BE2C (cell line): ENCODE measurements at regions not wholly inside any gene's neighbourhood (a gene's known extent, or its start where the extent isn't known, plus 50 kb on each side); places are given as distances from the start of the nearest gene placed in this dataset.

Experiments
- DNase-seq: peaks from one replicate; pipeline ENCODE4 v3.0.0-alpha.2; 2020
- H3K27me3 ChIP-seq: fragments of 250-450 bp; sonication (Bioruptor Pico); 2 replicates; pipeline ENCODE4 v1.5.1; 2020; ENCODE audit warnings: mild to moderate bottlenecking
- H3K36me3 ChIP-seq: fragments of 250-450 bp; sonication (Bioruptor Pico); 2 replicates; pipeline ENCODE4 v1.5.1; 2020; ENCODE audit warnings: mild to moderate bottlenecking
- H3K4me1 ChIP-seq: fragments of 250-450 bp; sonication (Bioruptor Pico); 2 replicates; pipeline ENCODE4 v1.5.1; 2020
- H3K4me3 ChIP-seq: 2 replicates; pipeline ENCODE4 v1.5.1; 2011; ENCODE audit warnings: low read depth, low read length
- H3K9me3 ChIP-seq: fragments of 250-450 bp; sonication (Bioruptor Pico); 2 replicates; pipeline ENCODE4 v1.5.1; 2020
- CTCF ChIP-seq: IDR thresholded peaks from 2 replicates; pipeline ENCODE4 v1.5.1; 2012; ENCODE audit warnings: mild to moderate bottlenecking, low read depth, low read length

- TF ChIP-seq CTCF = no peak
- no peak overlapping the region for H3K4me3 ChIP-seq
- no peak for DNase-seq
- H3K4me1 ChIP-seq = no peaks in the 10 kb centered on the region
- no peaks in the 10 kb centered on the region for H3K27me3 ChIP-seq
- H3K36me3 ChIP-seq = no peaks in the 10 kb centered on the region
- H3K9me3 ChIP-seq = no peaks in the 10 kb centered on the region
These were observed 96.6 kb upstream of the NXT1 start for GRCh38 chr20:23254034-23254433.

- H3K4me1 ChIP-seq = no peaks in the 10 kb centered on the region
- no peaks in the 10 kb centered on the region for H3K9me3 ChIP-seq
- H3K27me3 ChIP-seq = no peaks in the 10 kb centered on the region
- H3K4me3 ChIP-seq = no peak overlapping the region
- TF ChIP-seq CTCF = no peak
- no peak for DNase-seq
- no peaks in the 10 kb centered on the region for H3K36me3 ChIP-seq
These were observed 97.1 kb upstream of the NXT1 start for GRCh38 chr20:23253524-23253923.

GRCh38 chr20:23251779-23252178, 98.8 kb upstream of the NXT1 start:
- Histone ChIP-seq H3K36me3 (no peaks in the 10 kb centered on the region), H3K9me3 (no peaks in the 10 kb centered on the region), H3K27me3 (no peaks in the 10 kb centered on the region), H3K4me3 (no peak overlapping the region), H3K4me1 (no peaks in the 10 kb centered on the region)
- DNase-seq = no peak
- TF ChIP-seq CTCF = no peak

GRCh38 chr20:23249541-23249940, 101.0 kb upstream of the NXT1 start:
- no peak overlapping the region for H3K4me3 ChIP-seq
- no peak for DNase-seq
- no peaks in the 10 kb centered on the region for H3K27me3 ChIP-seq
- H3K9me3 ChIP-seq = no peaks in the 10 kb centered on the region; the same call in 1 of the 2 replicates
- no peaks in the 10 kb centered on the region for H3K36me3 ChIP-seq
- no peak for TF ChIP-seq CTCF
- no peaks in the 10 kb centered on the region for H3K4me1 ChIP-seq

- Histone ChIP-seq H3K4me3 (no peak overlapping the region), H3K4me1 (no peaks in the 10 kb centered on the region), H3K27me3 (no peaks in the 10 kb centered on the region), H3K36me3 (no peaks in the 10 kb centered on the region), H3K9me3 (no peaks in the 10 kb centered on the region; the same call in 1 of the 2 replicates)
- TF ChIP-seq CTCF = no peak
- DNase-seq = no peak
These were observed 102.1 kb upstream of the NXT1 start for GRCh38 chr20:23248461-23248882.

- no peaks in the 10 kb centered on the region for H3K27me3 ChIP-seq
- H3K4me3 ChIP-seq = no peak overlapping the region
- no peaks in the 10 kb centered on the region for H3K36me3 ChIP-seq
- no peak for DNase-seq
- H3K4me1 ChIP-seq = no peaks in the 10 kb centered on the region
- TF ChIP-seq CTCF = no peak
- H3K9me3 ChIP-seq = no peaks in the 10 kb centered on the region; the same call in 1 of the 2 replicates
These were observed 103.6 kb upstream of the NXT1 start for GRCh38 chr20:23246717-23247664.
